ENCODE measurements at regions not wholly inside any gene's neighbourhood (a gene's known extent, or its start where the extent isn't known, plus 50 kb on each side); places are given as distances from the start of the nearest gene placed in this dataset.

DNA sequence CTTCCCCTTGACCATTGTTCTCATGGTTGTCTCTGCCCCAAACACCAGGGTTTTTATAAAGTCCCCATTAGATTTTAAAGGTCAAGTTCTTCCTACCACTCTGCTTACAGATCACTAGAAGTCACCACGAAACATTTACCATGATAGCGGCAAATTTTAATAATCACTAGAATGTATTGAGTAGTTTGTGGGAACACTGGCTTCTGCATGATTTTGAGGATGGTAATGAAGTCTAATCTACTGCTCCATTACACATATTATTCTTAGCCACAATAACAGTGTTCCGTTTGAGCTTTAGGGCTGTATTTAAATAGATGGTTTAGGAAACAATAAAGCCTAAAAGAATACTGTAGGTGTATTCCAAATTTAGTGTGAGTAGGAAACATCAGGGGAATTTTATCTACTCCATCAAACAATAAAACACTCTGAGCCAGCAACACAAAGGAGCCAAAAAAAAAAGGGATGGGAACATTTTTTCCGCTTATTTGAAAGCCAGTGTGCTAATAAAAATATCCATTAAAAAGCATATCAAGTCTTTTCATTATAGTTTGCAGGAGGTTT, 49.7 kb downstream of the KLF12 start:
- no peak for DNase-seq

DNA sequence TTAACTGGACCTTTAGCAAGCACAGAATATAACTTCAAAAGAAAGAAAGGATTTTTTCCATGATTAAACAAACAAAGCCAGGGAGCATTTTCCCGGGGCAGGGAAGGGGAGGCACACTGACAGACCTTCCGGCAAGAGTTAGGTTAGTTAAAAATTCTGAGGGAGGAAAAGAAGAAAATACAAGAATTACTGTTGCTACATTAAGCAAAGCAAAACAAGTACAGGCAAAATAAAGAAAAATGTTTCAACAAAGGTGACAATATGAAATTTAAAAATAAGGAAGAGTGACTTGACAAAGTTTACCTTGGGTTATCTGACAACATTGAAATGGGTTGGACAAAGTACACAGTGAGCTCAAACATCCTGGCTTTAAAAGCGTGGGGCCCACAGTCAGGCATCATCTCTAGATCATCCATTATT, 51.5 kb downstream of the KLF12 start:
- DNase-seq: no peak

DNA sequence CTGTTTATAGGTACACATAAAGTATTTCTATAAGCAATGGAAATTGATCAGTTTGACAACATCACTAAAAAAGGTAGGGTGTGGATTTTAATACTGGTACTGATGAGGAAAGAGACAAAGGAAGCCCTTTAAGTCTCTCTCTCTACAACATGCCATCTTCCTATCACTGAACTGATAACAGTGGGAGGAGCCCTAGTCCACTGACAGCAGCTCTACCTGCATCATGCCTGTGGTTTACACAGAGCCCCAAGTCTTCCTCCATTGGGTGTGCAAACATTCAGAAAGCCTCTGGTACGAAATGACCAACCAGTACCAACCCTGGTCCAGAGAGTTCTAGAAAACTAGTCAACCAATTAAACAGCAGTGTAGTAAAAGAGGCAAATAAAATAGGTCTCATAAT, 53.4 kb downstream of the KLF12 start:
- DNase-seq: no peak

DNA sequence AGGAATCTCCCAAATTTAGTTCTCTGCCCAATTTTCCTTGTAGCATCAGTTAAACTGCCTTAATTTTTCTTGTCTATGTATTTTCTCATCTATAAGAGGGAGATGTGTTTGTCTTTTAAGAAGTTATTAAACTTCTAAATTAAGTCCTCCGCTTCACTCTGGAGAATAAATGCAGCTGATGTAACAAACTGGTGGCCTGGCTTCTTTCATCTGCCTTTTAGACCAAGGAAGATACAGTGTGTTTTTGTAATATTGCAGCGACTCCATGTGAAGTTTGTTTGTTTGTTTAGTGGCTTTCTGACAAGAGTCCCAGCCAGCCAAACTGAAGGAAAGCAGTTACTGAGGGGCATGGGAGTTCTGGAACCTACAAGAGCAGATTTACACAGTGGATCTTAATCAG, 56.4 kb downstream of the KLF12 start:
- DNase-seq: no peak

DNA sequence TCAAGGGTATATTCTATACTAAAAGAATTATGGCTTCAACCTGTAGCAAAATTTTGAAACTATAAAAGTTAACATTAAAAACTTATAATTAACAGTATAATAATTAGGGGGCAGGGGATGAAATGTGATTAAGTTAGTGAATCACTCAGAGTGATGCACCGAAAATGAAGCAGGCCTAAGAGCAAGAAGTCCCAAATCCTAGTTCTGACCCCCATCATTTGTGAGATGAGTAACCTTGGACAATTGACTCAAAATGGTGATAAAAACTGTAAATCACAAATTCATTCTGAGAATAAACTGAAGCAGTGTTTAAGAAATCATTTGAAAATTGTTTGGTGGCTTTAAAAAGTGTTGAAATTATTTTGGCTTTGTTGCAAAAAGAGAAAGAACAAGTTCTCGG, 56.8 kb downstream of the KLF12 start:
- DNase-seq: no peak

DNA sequence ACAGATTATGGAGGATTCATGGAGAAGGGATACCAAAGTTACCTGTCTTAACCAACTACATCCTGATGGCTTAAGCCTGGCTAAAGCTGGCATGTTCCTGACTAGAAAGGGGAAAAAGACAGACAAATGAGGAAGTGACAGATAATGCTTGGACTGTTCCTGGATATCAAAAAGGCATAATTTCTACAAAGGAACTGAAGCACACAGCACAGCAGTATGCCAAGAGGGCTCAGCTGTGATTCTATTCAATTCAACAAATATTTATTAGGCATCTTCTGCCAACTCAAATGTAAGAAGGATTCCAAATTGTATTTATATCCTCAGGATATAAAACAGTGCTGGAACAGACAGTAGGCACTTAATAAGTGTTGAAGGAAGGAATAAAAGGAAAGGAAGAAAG, 59.5 kb downstream of the KLF12 start:
- no peak for DNase-seq

DNA sequence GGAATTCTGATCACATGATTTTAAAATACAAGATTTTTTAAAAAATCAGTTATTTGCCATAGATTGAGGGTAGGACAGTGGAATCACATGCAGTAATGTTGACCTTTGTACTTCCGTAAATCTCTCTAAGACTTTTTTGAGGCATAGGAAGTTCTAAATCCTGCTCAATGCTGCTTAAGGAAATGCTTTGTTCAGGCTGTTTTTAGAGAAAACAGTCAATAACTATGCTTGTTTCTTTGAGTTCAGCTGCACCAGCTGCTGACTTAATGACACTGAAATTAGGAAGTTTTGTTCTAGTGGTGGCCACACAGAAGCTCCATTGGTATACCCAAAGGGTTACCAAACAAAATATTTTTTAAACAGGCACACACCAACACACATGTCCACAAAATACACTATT, 60.9 kb downstream of the KLF12 start:
- no peak for DNase-seq

DNA sequence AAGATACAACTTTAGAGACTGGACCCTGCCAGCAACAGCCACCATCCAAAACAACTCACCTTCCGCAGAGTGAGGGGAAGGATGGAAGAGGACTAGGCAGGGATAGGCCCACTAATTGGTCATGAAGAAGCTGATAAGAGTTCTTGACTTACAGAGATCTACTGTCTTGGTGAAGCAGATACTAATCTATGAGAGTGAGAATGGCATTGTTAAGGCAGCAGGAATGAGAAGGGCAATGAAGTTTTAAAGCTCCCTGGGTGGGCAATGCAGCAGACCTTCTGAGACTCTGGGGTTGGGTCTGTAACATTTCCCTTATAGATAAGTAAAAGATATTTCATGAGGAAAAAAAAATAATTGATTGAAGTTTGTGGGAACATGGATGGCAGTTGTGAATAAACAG, 63.7 kb downstream of the KLF12 start:
- DNase-seq: no peak

DNA sequence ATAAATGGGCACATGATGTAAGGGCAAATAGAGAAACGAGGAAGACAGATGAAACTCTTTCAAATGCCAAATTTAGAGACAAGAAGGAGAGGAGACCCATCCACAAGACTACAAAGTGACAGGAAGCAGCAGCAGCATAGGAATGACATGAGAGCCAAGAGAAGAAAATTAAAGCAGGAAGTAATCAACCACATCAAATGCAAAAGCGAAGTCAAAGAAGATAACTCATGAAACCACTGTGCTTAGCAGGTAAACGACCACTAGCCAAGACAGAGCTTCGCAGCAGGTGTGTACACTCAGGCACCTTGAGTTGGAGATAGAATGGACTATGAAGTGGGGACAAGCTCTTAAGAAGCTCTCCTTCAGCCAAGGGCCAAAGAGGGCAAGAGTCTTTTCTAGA, 64.1 kb downstream of the KLF12 start:
- DNase-seq: no peak

DNA sequence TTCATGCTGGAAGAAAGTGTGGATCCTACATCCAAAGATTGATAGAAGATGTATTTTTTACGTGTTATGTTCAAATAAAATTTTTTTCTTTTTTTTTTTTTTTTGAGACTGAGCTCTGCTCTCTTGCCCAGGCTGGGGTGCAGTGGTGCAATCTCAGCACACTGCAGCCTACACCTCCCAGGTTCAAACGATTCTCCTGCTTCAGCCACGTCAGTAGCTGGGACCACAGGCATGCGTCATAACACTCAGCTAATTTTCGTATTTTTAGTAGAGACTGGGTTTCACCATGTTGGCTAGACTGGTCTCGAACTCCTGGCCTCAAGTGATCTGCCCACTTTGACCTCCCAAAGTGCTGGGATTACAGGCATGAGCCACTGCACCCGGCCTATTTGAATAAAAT, 65.7 kb downstream of the KLF12 start:
- no peak for DNase-seq

DNA sequence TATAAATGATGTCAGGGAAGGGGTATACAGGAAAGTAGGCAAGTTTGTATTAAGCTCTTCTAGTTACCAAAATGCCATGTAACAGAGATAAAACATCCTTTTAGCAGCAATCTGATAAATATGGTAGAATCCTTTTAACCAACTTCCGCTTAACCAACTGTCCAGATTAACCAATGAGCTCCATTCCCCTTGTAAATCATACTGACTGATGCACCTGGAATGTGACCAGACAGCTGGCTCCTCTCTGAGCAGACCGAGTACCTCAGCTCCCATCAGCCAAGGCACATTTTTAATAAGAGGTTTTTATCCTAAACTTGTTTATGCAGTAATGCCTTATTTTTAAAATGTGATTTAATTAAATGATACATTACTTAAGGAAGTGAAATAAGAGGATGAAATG, 66.4 kb downstream of the KLF12 start:
- DNase-seq: no peak

DNA sequence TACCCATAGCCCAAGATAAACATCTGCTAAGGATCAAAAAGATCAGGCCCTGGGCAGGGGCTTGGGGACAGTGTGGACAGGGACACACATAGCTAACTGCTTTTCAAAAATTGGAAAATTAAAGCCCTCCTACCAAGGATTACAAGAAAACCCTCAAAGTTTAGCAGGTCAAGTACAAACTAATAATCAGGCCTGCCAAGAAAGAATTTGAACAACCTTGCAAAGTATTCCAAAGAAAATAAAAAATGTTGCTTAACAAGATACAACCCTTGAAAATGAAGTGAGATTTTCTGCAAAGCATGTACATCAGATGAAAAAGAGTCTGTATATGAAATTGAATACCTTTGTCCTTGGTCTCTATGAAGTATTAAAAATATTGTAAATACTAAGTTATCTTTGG, 67.3 kb downstream of the KLF12 start:
- DNase-seq: no peak

DNA sequence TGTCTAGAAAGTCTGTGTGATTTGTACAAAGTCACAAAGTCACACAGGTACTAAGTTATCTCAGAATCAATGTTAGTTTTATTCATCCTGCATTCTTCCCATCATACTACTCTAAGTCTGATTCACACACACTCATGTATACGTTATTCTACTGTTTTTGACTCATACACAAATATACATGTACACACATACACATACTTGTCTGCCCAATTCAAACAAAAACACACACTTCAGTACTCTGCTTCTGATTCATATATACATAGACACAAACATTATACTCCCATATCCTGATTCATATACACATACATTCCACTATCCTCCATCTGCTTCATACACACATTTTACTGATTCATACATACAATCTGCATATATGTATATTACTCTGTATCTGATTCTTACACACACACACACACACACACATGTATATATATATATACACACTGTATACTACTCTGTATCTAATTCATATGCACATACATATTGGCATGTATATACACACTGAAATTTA, 69.3 kb downstream of the KLF12 start:
- DNase-seq: no peak

DNA sequence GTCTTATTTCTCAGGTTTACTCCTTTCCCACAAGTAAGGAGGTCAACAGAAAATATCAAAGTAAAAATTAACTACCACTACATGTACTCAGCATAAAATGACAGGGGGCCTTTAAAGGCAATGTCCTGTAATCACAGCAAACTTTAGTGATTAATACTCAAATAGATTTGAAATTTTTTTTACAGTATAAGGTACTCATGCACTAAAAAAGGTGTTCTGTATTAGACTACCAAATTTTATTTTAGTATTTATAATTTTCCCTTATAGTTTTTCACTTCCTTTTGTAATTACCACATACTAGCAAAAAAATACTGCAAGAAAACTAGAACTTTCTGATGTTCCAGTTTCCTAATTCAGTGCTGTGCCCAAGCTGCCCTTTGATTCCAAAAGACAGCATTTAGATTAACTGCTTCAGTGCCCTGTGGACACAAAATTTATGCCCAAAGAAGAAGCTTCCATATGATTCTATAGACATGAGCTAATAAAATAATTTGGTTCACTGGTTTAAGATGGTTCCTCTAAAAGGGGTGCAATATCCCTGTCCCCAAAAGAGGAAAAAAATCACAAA, 70.6 kb downstream of the KLF12 start:
- no peak for DNase-seq

DNA sequence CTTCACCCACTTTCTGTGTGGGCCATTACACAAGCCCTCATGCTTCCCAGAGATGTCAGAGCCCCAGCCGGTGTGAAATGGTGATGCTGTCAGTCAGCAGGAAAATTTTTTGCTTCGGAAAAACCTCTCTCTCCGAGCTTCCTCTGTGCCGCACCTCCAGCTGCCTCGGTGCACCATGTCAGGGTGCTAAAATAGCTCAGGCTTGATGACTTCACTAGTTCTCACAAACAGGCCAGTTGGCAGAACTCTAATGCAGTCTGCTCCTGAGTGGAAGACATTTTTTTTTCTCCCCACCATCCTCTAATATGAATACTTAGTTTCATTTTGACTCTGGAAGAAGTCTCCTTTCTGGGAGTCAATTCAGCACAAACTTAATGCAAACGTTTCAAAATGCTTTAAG, 71.3 kb downstream of the KLF12 start:
- no peak for DNase-seq

DNA sequence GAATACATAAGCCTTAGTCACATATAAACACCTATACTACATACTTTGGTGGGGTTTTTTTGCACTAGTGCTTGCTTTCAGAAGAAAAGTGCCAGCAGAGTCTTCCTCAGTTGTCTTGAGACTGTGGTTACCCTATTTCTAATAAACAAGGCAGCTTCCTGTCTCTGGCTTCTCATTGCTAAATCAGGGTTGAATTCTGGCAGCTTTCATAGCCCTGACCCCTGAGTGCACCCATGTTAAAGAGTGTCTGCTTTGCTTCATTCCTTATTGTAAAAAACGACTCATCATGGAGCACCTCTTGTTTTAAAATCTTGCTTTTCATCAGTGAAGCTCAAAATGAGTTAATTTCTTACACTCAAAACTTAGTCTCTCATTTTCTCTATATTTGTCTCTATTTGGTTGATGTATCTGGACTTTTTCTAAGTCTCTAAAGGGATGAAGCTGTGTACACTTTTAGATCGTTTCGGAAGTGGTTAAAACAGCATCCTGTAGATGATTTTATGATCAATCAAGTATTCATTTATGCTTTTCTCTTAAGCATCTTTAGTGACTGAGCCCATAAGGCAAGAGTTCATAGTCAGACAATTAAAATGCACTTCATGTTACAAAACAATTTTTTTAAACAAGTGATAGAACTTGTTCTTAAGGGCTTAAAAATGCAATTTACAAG, 72.1 kb downstream of the KLF12 start:
- no peak for DNase-seq

DNA sequence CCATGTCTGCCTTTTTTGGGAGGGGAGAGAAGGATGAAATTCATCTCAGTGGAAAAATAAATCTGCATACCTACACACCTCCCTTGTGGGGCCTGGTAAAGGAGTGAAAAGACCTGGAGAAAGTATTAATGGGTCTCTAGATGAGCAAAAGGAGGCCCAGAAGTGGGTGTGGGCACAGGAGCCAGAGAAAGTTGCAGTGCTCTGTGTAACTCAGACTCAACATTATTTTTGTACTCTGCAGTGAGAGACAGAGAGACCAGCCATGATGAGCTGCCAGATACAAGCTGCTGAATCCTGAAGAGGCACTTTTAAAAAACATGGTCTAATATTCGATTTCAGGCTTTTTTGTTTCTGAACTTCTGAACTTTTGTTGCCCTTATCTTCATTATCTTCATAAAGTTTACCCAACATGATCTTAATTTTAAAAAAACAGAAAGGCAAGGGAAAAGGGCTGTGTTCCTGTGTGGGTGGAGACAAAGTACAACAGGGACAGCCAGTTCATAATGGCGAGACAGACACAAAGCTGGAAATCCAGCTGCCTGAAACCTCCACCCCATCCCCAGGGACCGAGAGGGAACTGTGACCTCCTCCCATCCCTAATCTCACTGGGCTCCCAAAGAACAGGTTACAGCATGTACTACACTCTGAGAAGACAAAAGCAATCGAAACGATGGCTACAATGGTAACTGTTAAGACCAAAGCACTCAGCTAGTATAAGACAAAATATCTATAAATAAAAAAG, 77.2 kb downstream of the KLF12 start:
- DNase-seq: no peak

DNA sequence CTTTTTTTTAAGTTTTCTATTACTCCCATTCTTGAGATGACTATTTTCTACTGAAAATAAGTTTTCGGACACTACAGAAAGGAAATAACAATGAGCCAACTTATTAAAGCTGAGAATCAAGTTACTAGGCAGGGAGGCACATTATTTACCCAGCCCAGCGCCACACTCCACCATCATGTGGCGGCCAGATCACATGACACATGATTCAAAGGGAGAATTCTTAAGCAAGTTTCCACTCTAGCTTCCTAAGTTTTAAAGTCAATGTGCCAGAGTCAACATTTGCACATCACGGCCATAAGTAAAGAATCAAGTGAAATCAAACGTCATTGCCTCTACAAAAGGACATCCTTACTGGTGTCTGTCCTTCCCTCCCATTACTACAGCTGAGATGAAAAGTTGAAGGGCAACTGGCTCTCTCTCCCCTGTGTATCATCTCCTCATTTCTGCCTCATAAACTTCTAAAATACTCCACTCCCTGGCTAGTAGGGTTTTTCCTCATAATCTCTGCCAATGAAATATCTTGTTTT, 81.7 kb downstream of the KLF12 start:
- no peak for DNase-seq

DNA sequence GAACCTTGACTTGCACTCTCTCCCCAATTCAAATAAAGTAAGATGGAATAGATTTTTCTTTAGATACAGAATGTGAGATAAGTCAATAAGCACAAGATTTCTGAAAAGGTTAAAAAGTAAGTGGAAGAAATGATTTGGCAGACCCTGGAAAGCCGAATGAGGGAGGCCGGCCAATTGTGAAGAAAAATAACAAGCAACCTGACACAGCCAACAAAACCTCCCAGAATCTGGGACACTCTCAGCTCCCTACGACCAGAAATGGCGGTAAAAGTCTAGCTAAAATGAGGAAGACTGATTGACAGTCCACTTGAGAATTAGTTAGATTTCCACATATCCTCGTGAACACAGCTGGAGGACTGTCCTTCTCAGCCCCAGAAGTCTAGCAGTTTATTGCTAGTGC, 85.4 kb downstream of the KLF12 start:
- DNase-seq: no peak

DNA sequence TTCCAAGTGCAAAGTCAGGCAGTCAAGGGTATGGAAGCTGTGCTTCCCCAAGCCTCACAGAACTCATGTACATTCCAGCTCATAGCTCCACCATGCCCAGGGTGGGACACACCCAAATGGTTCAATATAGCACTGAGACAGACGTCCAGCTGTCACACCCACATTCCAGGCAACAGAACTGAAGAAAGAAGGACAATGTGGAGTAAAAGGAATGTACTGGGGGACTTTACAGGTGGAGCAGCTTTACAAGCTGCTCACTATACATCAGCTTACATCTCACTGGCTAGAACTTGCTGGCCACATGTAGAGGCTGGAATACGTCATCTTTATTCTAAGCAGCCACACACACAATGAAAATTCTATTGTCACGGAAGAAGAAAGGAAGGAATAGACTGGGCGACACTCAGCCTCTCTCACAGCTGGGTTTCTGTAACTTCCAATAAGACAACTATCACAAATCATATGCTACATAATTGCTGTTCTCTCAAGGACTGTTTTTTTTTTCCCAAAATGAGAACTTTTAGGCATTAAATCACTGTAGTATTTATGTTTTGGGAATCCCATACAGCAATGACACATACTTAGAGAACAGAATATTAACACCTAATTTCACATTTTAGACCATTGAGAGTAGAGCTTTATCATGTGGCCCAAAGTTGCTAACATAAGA, 86.1 kb downstream of the KLF12 start:
- no peak for DNase-seq

DNA sequence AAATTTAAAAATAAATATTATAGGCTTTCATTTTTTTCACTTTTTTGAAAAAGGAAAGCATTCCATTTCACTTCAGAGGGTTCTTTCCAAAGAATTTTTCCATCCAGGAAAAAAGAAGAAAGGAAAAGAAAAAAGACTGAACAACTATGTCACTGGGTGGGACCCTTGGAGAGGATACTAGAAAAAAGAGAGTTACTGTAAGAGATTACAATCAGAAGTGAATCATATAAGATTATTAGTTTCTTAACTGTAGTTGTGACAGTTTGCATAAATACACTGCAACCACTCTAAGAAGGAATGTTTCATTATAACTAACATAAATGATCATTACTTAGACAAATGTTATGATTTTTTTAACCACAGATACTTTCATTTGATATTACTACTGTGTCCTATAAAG, 87.8 kb downstream of the KLF12 start:
- DNase-seq: no peak

DNA sequence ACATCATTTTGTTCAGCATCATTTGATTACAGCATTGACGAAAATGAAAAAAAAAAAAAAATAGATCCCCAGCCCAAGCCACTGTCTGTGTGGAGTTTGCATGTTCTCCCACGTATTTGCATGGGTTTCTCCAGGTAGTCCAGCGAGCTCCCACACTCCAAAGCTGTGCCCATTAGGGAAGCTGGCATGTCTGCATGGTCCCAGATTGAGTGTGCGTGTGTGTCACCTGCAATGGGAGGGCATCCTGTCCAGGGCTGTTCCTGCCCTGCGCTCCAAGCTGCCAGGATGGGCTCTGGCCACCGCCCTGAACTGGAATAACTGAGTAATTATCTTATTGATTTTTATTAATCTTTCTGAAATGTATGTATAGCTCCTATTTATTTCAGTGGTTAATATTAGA, 88.6 kb downstream of the KLF12 start:
- no peak for DNase-seq

DNA sequence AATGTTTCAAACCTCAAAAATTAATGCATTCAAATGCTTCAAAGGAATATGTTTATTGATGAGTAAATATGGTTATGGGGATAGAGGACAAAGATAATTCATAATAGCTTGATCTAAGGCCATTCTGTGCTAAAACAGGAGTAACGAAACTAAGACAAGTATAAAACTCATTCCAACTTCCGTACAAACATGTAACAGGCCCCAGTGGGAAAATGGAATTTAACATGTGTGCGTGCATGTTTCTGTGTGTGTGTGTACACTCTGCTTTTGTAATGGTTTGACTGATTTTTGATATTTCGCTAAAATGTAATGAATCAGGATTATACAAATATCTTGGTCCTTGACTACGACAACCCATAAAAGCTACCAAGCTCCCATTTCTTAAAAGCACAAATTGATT, 91.0 kb downstream of the KLF12 start:
- DNase-seq: no peak

Data from NCI-H1092 (cell line).